PC-3 (cell line): ENCODE measurements at regions not wholly inside any gene's neighbourhood (a gene's known extent, or its start where the extent isn't known, plus 50 kb on each side); places are given as distances from the start of the nearest gene placed in this dataset.

Experiments
- ATAC-seq: fragments of 200-7000 bp; cut with Tn5 transposase; 2 replicates; pipeline ENCODE4 v1.9.1; 2020; ENCODE audit warnings: mild to moderate bottlenecking, moderate library complexity
- BruUV-seq: library from RNA; stranded (reverse); fragments of 400-500 nt; replicated peaks from 2 replicates; lab custom pipeline; 2021; lab: Mats Ljungman, UMichigan
- CTCF ChIA-PET: fragments of 300-600 bp; sonication (Branson Sonifier 250); formaldehyde crosslinking; loops from one replicate; lab custom pipeline; 2022; ENCODE audit warnings: antibody characterized with exemption; lab: Charles Lee
- POLR2A ChIA-PET: fragments of 300-600 bp; sonication (Branson Sonifier 250); formaldehyde crosslinking; loops from one replicate; lab custom pipeline; 2022; ENCODE audit warnings: antibody characterized with exemption; ENCODE audit not compliant: unreplicated experiment; lab: Charles Lee
- DNase-seq: peaks from one replicate; pipeline ENCODE4 v3.0.0-alpha.2; 2015
- H2AFZ ChIP-seq: fragments of 300-600 bp; sonication (generic); 2 replicates; pipeline ENCODE4 v1.6.0; 2016; ENCODE audit warnings: antibody characterized with exemption, low read length
- H3F3A ChIP-seq: fragments of 300-600 bp; sonication (generic); one replicate; pipeline ENCODE4 v1.6.0; 2017; ENCODE audit warnings: antibody characterized with exemption, low read length, control low read depth, mild to moderate bottlenecking; ENCODE audit not compliant: unreplicated experiment
- H3K27ac ChIP-seq: fragments of 300-600 bp; sonication (generic); 2 replicates; pipeline ENCODE4 v1.5.1; 2016; ENCODE audit warnings: mild to moderate bottlenecking, low read length
- H3K27me3 ChIP-seq: fragments of 300-600 bp; sonication (generic); 2 replicates; pipeline ENCODE4 v1.6.1; 2016; ENCODE audit warnings: low read length, mixed read lengths
- H3K36me3 ChIP-seq: fragments of 300-600 bp; sonication (generic); 2 replicates; pipeline ENCODE4 v1.6.1; 2016; ENCODE audit warnings: low read depth, mixed run types, low read length, mixed read lengths
- H3K4me1 ChIP-seq: fragments of 300-600 bp; sonication (generic); 2 replicates; pipeline ENCODE4 v1.5.1; 2016; ENCODE audit warnings: low read length; ENCODE audit not compliant: insufficient read depth
- H3K4me2 ChIP-seq: fragments of 300-600 bp; sonication (generic); 2 replicates; pipeline ENCODE4 v1.6.0; 2016; ENCODE audit warnings: low read length
- H3K4me3 ChIP-seq: fragments of 300-600 bp; sonication (generic); 2 replicates; pipeline ENCODE4 v1.5.1; 2016; ENCODE audit warnings: mild to moderate bottlenecking, low read length, mixed read lengths
- H3K79me2 ChIP-seq: fragments of 300-600 bp; sonication (generic); 2 replicates; pipeline ENCODE4 v1.6.1; 2017; ENCODE audit warnings: low read length, mixed read lengths
- H3K9ac ChIP-seq: fragments of 300-600 bp; sonication (generic); 2 replicates; pipeline ENCODE4 v1.6.0; 2016; ENCODE audit warnings: mild to moderate bottlenecking, low read length
- H3K9me2 ChIP-seq: fragments of 300-600 bp; sonication (generic); replicated peaks from 2 replicates; pipeline ENCODE4 v1.6.1; 2016; ENCODE audit warnings: mixed run types, low read length, mixed read lengths
- H3K9me3 ChIP-seq: fragments of 300-600 bp; sonication (generic); 2 replicates; pipeline ENCODE4 v1.6.1; 2016; ENCODE audit warnings: low read length, mixed read lengths
- H4K20me1 ChIP-seq: fragments of 300-600 bp; sonication (generic); 2 replicates; pipeline ENCODE4 v1.6.1; 2016; ENCODE audit warnings: low read length, mixed read lengths
- EZH2 ChIP-seq: fragments of 300-600 bp; sonication (generic); IDR thresholded peaks from one replicate; pipeline ENCODE4 v1.6.1; 2017; ENCODE audit warnings: antibody characterized with exemption, mild to moderate bottlenecking, low read length; ENCODE audit not compliant: unreplicated experiment
- EZH2phosphoT487 ChIP-seq: fragments of 300-600 bp; sonication (generic); IDR thresholded peaks from 2 replicates; pipeline ENCODE4 v1.6.1; 2018; ENCODE audit warnings: mild to moderate bottlenecking, antibody characterized with exemption, low read length, borderline replicate concordance
- intact Hi-C: fragments of 100-400 bp; cut with micrococcal nuclease; formaldehyde crosslinking; loops from 2 replicates; pipeline ENCODE4 v1.9.0; 2023
- TF ChIP-seq, protein P1 (sequence below): fragments of 300-600 bp; sonication (generic); conservative IDR thresholded peaks from 2 replicates; pipeline ENCODE4 v1.5.1; 2017; ENCODE audit warnings: antibody characterized with exemption, low read depth, mild to moderate bottlenecking, low read length

DNA sequence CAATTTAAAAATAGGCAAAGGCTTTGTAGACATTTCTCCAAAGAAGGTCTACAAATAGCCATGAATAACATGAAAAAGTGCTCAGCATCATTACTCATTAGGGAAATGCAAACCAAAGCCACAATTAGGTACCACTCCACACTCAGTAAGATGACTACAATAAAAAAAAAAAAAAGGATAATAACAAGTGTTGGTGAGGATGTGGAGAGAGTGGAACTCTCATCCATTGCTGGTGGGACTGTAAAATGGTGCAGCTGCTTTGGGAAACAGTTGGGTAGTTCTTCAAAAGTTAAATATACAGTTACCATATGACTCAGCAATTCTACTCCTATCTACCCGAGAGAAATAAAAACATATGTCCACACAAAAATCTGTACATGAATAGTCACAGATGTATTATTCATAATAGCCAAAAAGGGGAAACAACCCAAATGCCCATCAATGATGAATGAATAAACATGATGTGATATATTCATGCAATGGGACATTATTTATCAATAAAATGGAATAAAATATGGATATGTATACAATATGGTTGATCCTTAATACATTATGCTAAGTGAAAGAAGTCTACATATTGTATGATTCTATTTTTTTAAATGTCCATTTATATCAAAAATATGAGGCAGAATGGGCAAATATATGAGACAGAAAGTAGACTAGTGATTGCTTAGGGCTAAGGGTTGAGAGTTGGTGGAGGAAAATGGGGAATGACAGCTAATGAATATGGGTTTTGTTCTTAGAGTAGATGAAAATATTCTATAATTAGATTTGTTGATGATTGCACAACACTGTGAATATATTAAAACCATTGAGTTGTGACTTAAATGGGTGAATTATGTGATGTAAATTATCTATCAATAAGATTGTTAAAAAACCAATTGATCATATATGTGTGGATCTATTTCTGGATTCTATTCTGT is 66.1 kb upstream of the SMAD3 start:
- TF ChIP-seq, protein P1, sequence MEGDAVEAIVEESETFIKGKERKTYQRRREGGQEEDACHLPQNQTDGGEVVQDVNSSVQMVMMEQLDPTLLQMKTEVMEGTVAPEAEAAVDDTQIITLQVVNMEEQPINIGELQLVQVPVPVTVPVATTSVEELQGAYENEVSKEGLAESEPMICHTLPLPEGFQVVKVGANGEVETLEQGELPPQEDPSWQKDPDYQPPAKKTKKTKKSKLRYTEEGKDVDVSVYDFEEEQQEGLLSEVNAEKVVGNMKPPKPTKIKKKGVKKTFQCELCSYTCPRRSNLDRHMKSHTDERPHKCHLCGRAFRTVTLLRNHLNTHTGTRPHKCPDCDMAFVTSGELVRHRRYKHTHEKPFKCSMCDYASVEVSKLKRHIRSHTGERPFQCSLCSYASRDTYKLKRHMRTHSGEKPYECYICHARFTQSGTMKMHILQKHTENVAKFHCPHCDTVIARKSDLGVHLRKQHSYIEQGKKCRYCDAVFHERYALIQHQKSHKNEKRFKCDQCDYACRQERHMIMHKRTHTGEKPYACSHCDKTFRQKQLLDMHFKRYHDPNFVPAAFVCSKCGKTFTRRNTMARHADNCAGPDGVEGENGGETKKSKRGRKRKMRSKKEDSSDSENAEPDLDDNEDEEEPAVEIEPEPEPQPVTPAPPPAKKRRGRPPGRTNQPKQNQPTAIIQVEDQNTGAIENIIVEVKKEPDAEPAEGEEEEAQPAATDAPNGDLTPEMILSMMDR, result no peak
- TF ChIP-seq EZH2 (no peak), EZH2phosphoT487 (no peak)
- Histone ChIP-seq H3K4me2 (no peak overlapping the region), H4K20me1 (no peaks in the 10 kb centered on the region), H3K9me3 (no peaks in the 10 kb centered on the region), H3K27me3 (no peaks in the 10 kb centered on the region), H3K4me3 (no peak overlapping the region), H3K36me3 (no peaks in the 10 kb centered on the region), H3K27ac (no peak overlapping the region), H3K9me2 (no peaks in the 10 kb centered on the region), H3K79me2 (no peaks in the 10 kb centered on the region), H3K9ac (no peak overlapping the region), H3F3A (no peaks in the 10 kb centered on the region), H2AFZ (no peak overlapping the region), H3K4me1 (peaks cover 43% of the 10 kb centered on the region)
- no TSS peak for BruUV-seq
- ChIA-PET CTCF (no interaction called here), POLR2A (no interaction called here)
- no peak for ATAC-seq
- DNase-seq, result no peak
- intact Hi-C loops, result no loop called here

DNA sequence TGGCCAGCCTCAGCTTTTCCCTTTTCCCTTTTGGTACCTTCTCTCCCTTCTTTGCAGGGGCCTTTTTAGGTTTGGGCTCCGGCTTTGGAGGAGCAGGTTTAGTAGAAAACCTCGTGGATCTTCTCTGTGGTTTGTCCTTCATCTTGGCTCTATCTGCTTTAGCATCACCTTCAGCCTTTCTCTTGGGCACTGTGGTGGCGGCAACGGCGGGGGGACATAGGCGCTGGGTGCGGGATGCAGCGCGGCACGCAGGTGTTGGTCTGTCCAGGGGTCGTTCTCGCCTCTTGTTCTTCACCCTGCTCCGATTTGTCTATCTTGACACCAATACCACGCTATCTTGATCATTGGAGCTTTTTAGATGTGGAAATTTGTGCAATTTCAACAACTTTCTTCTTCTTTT is 64.5 kb upstream of the SMAD3 start:
- CTCF ChIA-PET, result no interaction called here
- BruUV-seq, result no TSS peak
- POLR2A ChIA-PET, result no interaction called here
- Histone ChIP-seq H3K36me3 (no peaks in the 10 kb centered on the region), H3K4me1 (peaks cover 29% of the 10 kb centered on the region), H4K20me1 (no peaks in the 10 kb centered on the region), H3K9me2 (no peaks in the 10 kb centered on the region), H3K9me3 (no peaks in the 10 kb centered on the region), H3K27me3 (no peaks in the 10 kb centered on the region), H3F3A (no peaks in the 10 kb centered on the region), H3K79me2 (no peaks in the 10 kb centered on the region), H3K27ac (no peak overlapping the region), H2AFZ (no peak overlapping the region), H3K4me3 (no peak overlapping the region), H3K4me2 (no peak overlapping the region), H3K9ac (no peak overlapping the region)
- no peak for TF ChIP-seq EZH2
- no peak for TF ChIP-seq EZH2phosphoT487
- TF ChIP-seq, protein P1, result no peak
- ATAC-seq (no peak), DNase-seq (no peak)
- intact Hi-C loops, result no loop called here

DNA sequence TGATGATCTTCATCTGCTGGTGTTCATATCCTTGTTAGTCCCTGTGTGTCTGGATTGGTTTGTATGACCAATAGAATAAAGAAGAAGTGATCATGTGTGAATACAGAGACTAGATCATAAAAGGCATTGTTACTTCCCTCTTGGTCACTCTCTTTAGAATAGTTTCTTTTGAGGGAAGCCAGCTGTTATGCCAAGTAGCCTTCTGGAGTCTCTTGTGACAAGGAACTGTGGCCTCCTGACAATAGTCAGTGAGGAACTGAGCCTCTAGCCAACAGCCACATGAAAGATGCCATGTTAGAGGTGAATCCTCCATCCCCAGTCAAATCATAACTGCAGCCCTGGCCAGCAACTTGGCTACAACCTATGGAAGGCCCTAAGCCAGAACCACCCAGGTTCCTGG is 63.0 kb upstream of the SMAD3 start:
- intact Hi-C loops, result no loop called here
- BruUV-seq, result no TSS peak
- H3K4me3 ChIP-seq, result no peak overlapping the region
- POLR2A ChIA-PET, result no interaction called here
- H3K4me2 ChIP-seq, result no peak overlapping the region
- H3K9me2 ChIP-seq, result no peaks in the 10 kb centered on the region
- H3K27me3 ChIP-seq, result no peaks in the 10 kb centered on the region
- H3K9me3 ChIP-seq, result no peaks in the 10 kb centered on the region
- H3K4me1 ChIP-seq, result peaks cover 18% of the 10 kb centered on the region
- no peaks in the 10 kb centered on the region for H3K36me3 ChIP-seq
- H3K9ac ChIP-seq, result no peak overlapping the region
- no peaks in the 10 kb centered on the region for H3F3A ChIP-seq
- ATAC-seq (no peak), DNase-seq (no peak)
- no peaks in the 10 kb centered on the region for H3K79me2 ChIP-seq
- no peak overlapping the region for H3K27ac ChIP-seq
- no peaks in the 10 kb centered on the region for H4K20me1 ChIP-seq
- CTCF ChIA-PET, result no interaction called here
- no peak overlapping the region for H2AFZ ChIP-seq
- TF ChIP-seq EZH2phosphoT487 (no peak), EZH2 (no peak)
- TF ChIP-seq, protein P1, result no peak
